ENCODE measurements at regions not wholly inside any gene's neighbourhood (a gene's known extent, or its start where the extent isn't known, plus 50 kb on each side); places are given as distances from the start of the nearest gene placed in this dataset.
"Not testable (repeated sequence)": the region's sequence is repeated elsewhere in the genome, so short reads cannot be mapped to it uniquely, and the experiment has no call there.

GRCh38 chr9:106107716-106108115 lies 413.4 kb downstream of the TMEM38B start:
- DNase-seq (ENCODE audit: low spot score) = no peak

GRCh38 chr9:106109706-106110105 lies 415.4 kb downstream of the TMEM38B start:
- not testable (repeated sequence) for DNase-seq (ENCODE audit: low spot score)

GRCh38 chr9:106110483-106110882 lies 416.1 kb downstream of the TMEM38B start:
- no peak for DNase-seq (ENCODE audit: low spot score)

GRCh38 chr9:106111039-106111730 lies 416.8 kb downstream of the TMEM38B start:
- no peak for DNase-seq (ENCODE audit: low spot score)

- no peak for DNase-seq (ENCODE audit: low spot score)
These were observed 418.6 kb downstream of the TMEM38B start for GRCh38 chr9:106112935-106113334.

GRCh38 chr9:106119176-106119575 lies 424.8 kb downstream of the TMEM38B start:
- no peak for DNase-seq (ENCODE audit: low spot score)

GRCh38 chr9:106120071-106120470 lies 425.7 kb downstream of the TMEM38B start:
- DNase-seq (ENCODE audit: low spot score) = no peak

DNA sequence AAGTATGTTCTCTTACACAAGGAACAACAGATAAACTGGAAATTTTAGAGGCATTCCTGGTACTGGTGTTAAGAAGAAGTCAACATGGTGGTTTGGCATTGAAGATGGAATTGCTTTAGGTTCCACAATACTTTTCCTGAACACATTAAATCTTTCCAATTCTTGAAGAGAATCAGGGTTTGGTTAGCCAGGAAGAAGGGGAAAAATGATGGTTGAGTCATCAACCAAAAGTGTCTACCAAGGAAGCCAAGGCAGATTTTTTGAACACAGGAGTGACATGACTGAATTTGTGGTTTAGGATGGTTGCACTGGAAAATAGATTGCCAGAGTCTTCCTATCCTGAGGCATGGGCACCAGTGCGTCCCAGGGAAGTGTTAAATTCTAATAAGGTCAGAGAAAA lies 433.4 kb downstream of the TMEM38B start:
- no peak for DNase-seq (ENCODE audit: low spot score)

GRCh38 chr9:106130374-106130773 lies 436.0 kb downstream of the TMEM38B start:
- DNase-seq (ENCODE audit: low spot score) = no peak

DNA sequence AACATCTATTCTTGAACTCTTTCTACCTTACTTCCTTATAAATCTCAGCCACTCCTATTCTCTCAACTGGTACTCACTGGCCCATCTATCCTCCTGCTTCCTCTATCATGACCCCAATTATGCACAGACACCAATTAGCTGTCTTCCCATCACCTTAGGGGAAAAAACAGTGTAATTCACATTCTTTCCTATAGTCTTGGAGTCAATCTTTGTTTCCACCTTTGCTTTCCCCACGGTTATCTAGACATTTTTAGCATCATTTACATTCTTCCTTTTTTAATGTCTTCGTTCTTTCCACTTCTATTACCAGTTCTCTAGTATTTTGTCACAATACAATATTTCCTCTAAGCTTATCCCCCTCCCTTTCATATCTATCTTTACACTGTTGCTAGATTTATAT lies 449.4 kb downstream of the TMEM38B start:
- no peak for DNase-seq (ENCODE audit: low spot score)

DNA sequence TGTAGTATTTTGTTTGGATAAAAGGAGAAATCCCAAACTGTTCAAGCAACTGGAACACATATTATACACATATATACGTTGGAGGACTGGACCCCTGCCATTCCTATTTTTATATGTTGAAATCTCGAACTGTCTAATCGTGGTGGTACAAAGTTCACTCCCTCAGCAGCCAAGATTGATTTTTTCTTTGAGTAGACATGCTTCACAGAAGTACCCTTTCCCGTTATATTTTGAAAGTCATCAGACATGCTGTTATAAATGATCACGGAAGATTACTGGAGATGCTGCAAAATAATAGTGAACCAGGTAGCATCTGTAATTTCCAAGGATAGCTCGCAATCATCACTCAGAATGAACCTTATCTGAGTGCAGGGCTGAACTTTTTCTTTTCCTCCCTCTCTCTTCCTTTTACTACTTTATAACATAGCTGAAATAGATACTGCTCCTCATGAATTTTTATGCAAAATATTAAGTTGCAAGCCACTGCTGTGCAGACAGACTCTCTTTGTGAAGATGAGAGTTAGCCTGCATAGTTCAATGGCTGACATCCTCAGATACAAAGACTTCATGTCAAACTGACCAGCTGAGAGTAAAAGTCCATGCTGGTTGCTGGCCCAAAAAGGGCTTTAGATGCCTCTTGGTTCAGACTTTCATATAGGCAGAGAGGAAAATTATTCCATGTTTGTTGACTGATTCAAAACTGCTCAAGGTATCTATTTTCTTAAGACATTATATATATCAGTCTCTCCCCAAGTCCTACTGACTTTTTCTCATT lies 451.9 kb downstream of the TMEM38B start:
- DNase-seq (ENCODE audit: low spot score) = peak; percentile 43

GRCh38 chr9:106146886-106147285 lies 452.5 kb downstream of the TMEM38B start:
- DNase-seq (ENCODE audit: low spot score) = no peak

- DNase-seq (ENCODE audit: low spot score) = no peak
These were observed 455.6 kb downstream of the TMEM38B start for GRCh38 chr9:106149956-106150355.

DNA sequence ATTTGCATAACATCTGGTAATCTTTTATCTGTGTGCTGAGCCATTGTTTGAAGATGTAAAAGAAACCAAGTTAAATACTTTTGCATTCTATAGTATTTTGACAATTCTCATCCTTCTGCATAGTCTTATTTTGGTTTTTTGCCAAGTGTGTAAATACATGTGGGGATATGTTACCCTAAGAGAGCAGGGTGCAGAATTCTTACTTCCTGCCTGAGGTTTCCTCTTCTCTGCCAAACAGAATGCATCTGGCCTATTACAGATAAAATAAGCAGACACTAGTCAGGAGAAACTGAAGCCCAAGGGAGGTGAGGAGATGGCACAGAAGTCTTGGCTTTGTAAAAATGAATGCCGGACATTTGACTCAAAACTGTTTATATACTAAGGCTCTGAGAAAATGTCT lies 462.1 kb downstream of the TMEM38B start:
- no peak for DNase-seq (ENCODE audit: low spot score)

GRCh38 chr9:106172265-106172664 lies 477.9 kb downstream of the TMEM38B start:
- DNase-seq (ENCODE audit: low spot score) = no peak

- no peak for DNase-seq (ENCODE audit: low spot score)
These were observed 480.0 kb downstream of the TMEM38B start for GRCh38 chr9:106174346-106174745.

- DNase-seq (ENCODE audit: low spot score) = peak; percentile 15
These were observed 482.9 kb downstream of the TMEM38B start for GRCh38 chr9:106177216-106177615.

GRCh38 chr9:106179191-106179590 lies 484.9 kb downstream of the TMEM38B start:
- DNase-seq (ENCODE audit: low spot score) = no peak

DNA sequence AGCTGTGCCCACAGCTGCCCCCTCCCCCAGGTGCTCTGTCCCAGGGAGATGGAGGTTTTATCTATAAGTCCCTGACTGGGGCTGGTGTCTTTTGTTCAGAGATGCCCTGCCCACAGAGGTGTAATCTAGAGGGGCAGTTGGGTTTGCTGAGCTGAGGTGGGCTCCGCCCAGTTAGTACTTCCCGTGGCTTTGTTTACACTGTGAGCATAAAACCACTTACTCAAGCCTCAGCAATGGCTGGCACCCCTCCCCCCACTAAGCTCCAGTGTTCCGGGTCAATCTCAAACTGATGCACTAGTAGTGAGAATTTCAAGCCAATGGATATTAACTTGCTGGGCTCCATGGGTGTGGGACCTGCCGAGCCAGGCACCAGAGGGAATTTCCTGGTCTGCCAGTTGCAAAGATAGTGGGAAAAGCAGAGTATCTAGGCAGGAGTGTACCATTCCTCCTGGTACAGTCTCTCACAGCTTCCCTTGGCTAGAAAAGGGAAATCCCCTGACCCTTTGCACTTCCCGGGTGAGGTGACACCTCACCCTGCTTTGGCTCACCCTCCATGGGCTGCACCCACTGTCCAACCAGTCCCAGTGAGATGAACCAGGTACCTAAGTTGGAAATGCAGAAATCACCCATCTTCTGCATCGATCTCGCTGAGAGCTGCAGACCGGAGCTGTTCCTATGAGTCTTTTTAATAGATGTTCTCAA lies 509.6 kb downstream of the TMEM38B start:
- DNase-seq (ENCODE audit: low spot score) = not testable (repeated sequence)

DNA sequence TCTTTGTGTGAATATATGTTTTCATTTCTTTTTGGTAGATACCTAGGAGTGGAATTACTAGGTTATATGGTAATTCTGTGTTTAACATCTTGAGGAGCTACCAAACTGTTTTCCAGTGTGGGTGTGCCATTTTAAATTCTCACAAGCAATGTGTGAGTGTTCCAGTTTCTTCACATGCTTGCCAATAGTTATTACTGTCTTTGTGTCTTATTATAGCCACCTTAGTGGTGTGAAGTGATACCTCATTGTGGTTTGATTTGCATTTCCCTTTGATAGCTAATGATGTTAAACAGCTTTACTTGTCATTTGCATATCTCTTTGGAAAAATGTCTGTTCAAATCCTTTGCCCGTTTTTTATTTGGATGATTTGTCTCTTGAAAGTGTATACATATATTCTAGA lies 513.0 kb downstream of the TMEM38B start:
- DNase-seq (ENCODE audit: low spot score) = no peak

DNA sequence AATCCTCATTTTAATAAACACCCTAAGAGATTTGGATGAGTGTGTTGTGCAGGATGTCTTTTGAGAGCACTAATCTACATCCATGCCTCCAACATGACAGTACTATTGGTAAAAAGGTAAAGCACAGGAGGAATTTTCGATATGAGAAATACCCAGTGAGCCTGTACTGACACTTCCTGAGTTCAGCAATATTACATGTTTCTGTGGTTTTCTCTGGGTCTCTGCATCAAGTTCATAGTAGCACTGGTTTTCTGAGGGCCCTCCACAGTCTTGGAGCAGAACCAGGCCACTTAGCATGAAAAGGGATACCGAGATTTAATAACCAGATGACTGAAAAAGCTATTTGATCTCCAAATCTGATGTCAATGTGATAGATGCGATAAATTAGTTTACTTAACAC lies 524.1 kb downstream of the TMEM38B start:
- DNase-seq (ENCODE audit: low spot score) = no peak

DNA sequence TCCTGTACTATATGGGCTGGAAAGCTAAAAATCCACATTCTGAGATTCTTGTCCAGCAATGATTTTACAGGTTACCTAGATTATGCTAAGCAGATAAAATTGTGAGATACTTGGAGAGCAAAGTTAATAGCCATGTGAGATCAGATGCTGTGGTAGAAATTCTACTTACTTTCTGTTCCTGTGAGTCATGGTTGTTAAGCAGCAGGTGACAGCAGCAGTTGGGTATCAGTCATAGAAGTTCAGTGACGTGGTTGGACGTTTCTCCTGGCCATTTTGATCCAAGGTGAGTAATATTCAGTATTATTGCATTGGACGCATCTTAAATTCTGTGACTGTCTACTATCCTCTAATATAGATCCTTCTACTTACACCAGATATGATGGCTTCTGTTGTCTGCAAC lies 524.5 kb downstream of the TMEM38B start:
- DNase-seq (ENCODE audit: low spot score) = no peak

- no peak for DNase-seq (ENCODE audit: low spot score)
These were observed 526.1 kb downstream of the TMEM38B start for GRCh38 chr9:106220415-106220814.

Measured in pons (tissue), 1 donor.